ENCODE measurements at regions not wholly inside any gene's neighbourhood (a gene's known extent, or its start where the extent isn't known, plus 50 kb on each side); places are given as distances from the start of the nearest gene placed in this dataset.
"Not testable (repeated sequence)": the region's sequence is repeated elsewhere in the genome, so short reads cannot be mapped to it uniquely, and the experiment has no call there.

DNA sequence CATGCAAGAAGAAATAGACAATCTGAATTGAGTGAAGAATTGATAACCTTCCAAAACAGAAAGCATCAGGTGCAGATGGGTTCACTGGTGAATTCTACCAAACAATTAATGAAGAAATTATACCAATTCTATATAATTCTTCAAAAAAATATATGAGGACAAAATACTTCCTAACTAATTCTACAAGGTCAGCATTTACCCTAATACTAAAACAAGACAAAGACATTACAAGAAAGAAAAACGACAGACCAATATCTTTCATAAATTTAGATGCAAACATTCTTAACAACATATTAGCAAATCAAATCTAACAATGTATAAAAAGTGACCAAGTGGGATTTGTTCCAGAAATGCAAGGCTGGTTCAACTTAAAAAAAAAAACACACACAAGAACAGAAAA, 183.9 kb downstream of the BARX1 start:
- no peaks in the 10 kb centered on the region for H3K36me3 Mint-ChIP-seq (ENCODE audit: insufficient read depth, unreplicated experiment)
- no peak overlapping the region for H3K27ac Mint-ChIP-seq (ENCODE audit: unreplicated experiment)
- H3K4me3 Mint-ChIP-seq (ENCODE audit: low read depth, unreplicated experiment): no peak overlapping the region
- H3K9me3 Mint-ChIP-seq (ENCODE audit: low read depth, unreplicated experiment): no peaks in the 10 kb centered on the region
- H3K4me1 Mint-ChIP-seq (ENCODE audit: low read depth, unreplicated experiment): no peaks in the 10 kb centered on the region
- BruUV-seq (replicated peaks): no TSS peak
- intact Hi-C loops (cut with micrococcal nuclease; ENCODE audit: unreplicated experiment): no loop called here
- TF ChIP-seq, protein P1, sequence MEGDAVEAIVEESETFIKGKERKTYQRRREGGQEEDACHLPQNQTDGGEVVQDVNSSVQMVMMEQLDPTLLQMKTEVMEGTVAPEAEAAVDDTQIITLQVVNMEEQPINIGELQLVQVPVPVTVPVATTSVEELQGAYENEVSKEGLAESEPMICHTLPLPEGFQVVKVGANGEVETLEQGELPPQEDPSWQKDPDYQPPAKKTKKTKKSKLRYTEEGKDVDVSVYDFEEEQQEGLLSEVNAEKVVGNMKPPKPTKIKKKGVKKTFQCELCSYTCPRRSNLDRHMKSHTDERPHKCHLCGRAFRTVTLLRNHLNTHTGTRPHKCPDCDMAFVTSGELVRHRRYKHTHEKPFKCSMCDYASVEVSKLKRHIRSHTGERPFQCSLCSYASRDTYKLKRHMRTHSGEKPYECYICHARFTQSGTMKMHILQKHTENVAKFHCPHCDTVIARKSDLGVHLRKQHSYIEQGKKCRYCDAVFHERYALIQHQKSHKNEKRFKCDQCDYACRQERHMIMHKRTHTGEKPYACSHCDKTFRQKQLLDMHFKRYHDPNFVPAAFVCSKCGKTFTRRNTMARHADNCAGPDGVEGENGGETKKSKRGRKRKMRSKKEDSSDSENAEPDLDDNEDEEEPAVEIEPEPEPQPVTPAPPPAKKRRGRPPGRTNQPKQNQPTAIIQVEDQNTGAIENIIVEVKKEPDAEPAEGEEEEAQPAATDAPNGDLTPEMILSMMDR (IDR thresholded peaks at IDR 0.05; ENCODE audit: unreplicated experiment): no peak
- DNase-seq: no peak
- CTCF ChIA-PET: no interaction called here
- peaks cover 13% of the 10 kb centered on the region for H3K27me3 Mint-ChIP-seq (ENCODE audit: unreplicated experiment)

GRCh38 chr9:93761822-93762221, 185.4 kb downstream of the PHF2 start:
- Mint-ChIP-seq H3K27me3 (ENCODE audit: unreplicated experiment) (peaks cover 37% of the 10 kb centered on the region), H3K27ac (ENCODE audit: unreplicated experiment) (no peak overlapping the region), H3K4me3 (ENCODE audit: low read depth, unreplicated experiment) (no peak overlapping the region), H3K4me1 (ENCODE audit: low read depth, unreplicated experiment) (no peaks in the 10 kb centered on the region), H3K9me3 (ENCODE audit: low read depth, unreplicated experiment) (no peaks in the 10 kb centered on the region), H3K36me3 (ENCODE audit: insufficient read depth, unreplicated experiment) (no peaks in the 10 kb centered on the region)
- no peak for DNase-seq
- no TSS peak for BruUV-seq (replicated peaks)
- TF ChIP-seq, protein P1 (IDR thresholded peaks at IDR 0.05; ENCODE audit: unreplicated experiment): no peak
- CTCF ChIA-PET: interaction anchor here (0.9 kb wide), 1 partner anchor 66 kb away, joined by 3 read pairs; no protein-coding TSS in a partner anchor
- intact Hi-C loops (cut with micrococcal nuclease; ENCODE audit: unreplicated experiment): no loop called here

- no peak overlapping the region for H3K4me3 Mint-ChIP-seq (ENCODE audit: low read depth, unreplicated experiment)
- intact Hi-C loops (cut with micrococcal nuclease; ENCODE audit: unreplicated experiment): no loop called here
- peaks cover 7% of the 10 kb centered on the region for H3K9me3 Mint-ChIP-seq (ENCODE audit: low read depth, unreplicated experiment)
- H3K27me3 Mint-ChIP-seq (ENCODE audit: unreplicated experiment): peaks cover 7% of the 10 kb centered on the region
- no peaks in the 10 kb centered on the region for H3K4me1 Mint-ChIP-seq (ENCODE audit: low read depth, unreplicated experiment)
- DNase-seq: no peak
- CTCF ChIA-PET: no interaction called here
- no peak overlapping the region for H3K27ac Mint-ChIP-seq (ENCODE audit: unreplicated experiment)
- no TSS peak for BruUV-seq (replicated peaks)
- H3K36me3 Mint-ChIP-seq (ENCODE audit: insufficient read depth, unreplicated experiment): no peaks in the 10 kb centered on the region
- TF ChIP-seq, protein P1 (IDR thresholded peaks at IDR 0.05; ENCODE audit: unreplicated experiment): no peak
Measured at GRCh38 chr9:93750045-93750444, 173.7 kb downstream of the PHF2 start.

DNA sequence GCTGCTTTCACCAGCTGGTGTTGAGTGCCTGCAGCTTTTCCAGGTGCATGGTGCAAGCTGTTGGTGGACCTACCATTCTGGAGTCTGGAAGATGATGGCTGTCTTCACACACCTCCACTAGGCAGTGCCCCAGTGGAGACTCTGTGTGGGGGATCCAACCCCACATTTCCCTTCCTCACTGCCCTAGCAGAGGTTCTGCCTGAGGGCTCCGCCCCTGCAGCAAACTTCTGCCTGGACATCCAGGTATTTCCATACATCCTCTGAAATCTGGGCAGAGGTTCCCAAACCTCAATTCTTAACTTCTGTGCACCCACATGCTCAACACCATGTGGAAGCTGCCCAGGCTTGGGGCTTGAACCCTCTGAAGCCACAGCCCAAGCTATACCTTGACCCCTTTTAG, 172.4 kb downstream of the PHF2 start:
- H3K27me3 Mint-ChIP-seq (ENCODE audit: unreplicated experiment); intact Hi-C loops (cut with micrococcal nuclease; ENCODE audit: unreplicated experiment); H3K4me3 Mint-ChIP-seq (ENCODE audit: low read depth, unreplicated experiment); H3K9me3 Mint-ChIP-seq (ENCODE audit: low read depth, unreplicated experiment); H3K27ac Mint-ChIP-seq (ENCODE audit: unreplicated experiment); DNase-seq; BruUV-seq (replicated peaks); H3K4me1 Mint-ChIP-seq (ENCODE audit: low read depth, unreplicated experiment); H3K36me3 Mint-ChIP-seq (ENCODE audit: insufficient read depth, unreplicated experiment); CTCF ChIA-PET: not testable (repeated sequence)

- TF ChIP-seq, protein P1 (IDR thresholded peaks at IDR 0.05; ENCODE audit: unreplicated experiment): no peak
- CTCF ChIA-PET: no interaction called here
- Mint-ChIP-seq H3K36me3 (ENCODE audit: insufficient read depth, unreplicated experiment) (no peaks in the 10 kb centered on the region), H3K9me3 (ENCODE audit: low read depth, unreplicated experiment) (peaks cover 3% of the 10 kb centered on the region), H3K4me3 (ENCODE audit: low read depth, unreplicated experiment) (no peak overlapping the region), H3K4me1 (ENCODE audit: low read depth, unreplicated experiment) (no peaks in the 10 kb centered on the region), H3K27me3 (ENCODE audit: unreplicated experiment) (peaks cover 67% of the 10 kb centered on the region), H3K27ac (ENCODE audit: unreplicated experiment) (no peak overlapping the region)
- no peak for DNase-seq
- intact Hi-C loops (cut with micrococcal nuclease; ENCODE audit: unreplicated experiment): no loop called here
- BruUV-seq (replicated peaks): no TSS peak
Measured at GRCh38 chr9:93731963-93732362, 155.6 kb downstream of the PHF2 start.

All from Calu3 (cell line).